NB4 (cell line): ENCODE measurements at regions not wholly inside any gene's neighbourhood (a gene's known extent, or its start where the extent isn't known, plus 50 kb on each side); places are given as distances from the start of the nearest gene placed in this dataset.

Source experiments
- MYC ChIP-seq: IDR thresholded peaks from 2 replicates; pipeline ENCODE4 v1.6.1; 2011; ENCODE audit warnings: low read depth, low read length
- POLR2A ChIP-seq: IDR thresholded peaks from 2 replicates; pipeline ENCODE4 v1.6.1; 2011; ENCODE audit warnings: mild to moderate bottlenecking; ENCODE audit not compliant: insufficient read length; ENCODE audit errors: extremely low read depth
- TF ChIP-seq, protein P1 (sequence below): IDR thresholded peaks from one replicate; pipeline ENCODE4 v1.5.1; 2012; ENCODE audit warnings: low read depth, low read length
- TF ChIP-seq, protein P2 (sequence below): IDR thresholded peaks from 2 replicates; pipeline ENCODE4 v1.6.1; 2011; ENCODE audit warnings: low read depth, low read length

DNA sequence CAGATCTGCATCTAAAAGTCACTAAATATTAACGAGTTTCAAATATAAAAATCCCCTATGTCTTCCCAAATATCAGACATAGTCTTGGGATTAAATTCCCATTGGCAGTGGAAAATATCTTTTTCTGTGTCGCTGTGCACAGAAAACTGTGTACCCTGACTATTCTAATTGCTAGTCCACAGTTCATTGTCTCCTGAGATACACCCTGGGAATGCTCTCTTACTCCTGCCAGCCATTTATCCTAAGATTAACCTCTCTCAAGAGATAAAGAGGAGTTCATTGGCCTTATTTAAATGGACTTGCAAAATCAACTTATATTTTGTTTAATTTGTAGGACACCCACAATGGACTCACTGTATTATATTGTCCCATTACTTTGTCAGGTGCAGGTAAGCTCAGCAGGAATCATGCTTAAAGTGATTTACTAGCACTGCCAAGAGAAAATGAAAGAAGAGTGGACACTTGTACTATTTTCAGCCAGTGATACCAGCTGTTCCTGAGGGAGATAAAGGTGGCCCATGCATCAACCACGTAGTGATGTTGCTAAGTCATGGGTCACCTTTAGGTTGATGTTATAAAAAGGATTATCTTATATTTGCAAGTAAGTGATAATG, 553.8 kb downstream of the PIK3C3 start:
- TF ChIP-seq, protein P1, sequence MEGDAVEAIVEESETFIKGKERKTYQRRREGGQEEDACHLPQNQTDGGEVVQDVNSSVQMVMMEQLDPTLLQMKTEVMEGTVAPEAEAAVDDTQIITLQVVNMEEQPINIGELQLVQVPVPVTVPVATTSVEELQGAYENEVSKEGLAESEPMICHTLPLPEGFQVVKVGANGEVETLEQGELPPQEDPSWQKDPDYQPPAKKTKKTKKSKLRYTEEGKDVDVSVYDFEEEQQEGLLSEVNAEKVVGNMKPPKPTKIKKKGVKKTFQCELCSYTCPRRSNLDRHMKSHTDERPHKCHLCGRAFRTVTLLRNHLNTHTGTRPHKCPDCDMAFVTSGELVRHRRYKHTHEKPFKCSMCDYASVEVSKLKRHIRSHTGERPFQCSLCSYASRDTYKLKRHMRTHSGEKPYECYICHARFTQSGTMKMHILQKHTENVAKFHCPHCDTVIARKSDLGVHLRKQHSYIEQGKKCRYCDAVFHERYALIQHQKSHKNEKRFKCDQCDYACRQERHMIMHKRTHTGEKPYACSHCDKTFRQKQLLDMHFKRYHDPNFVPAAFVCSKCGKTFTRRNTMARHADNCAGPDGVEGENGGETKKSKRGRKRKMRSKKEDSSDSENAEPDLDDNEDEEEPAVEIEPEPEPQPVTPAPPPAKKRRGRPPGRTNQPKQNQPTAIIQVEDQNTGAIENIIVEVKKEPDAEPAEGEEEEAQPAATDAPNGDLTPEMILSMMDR, result no peak
- TF ChIP-seq POLR2A (no peak), MYC (no peak)
- TF ChIP-seq, protein P2, sequence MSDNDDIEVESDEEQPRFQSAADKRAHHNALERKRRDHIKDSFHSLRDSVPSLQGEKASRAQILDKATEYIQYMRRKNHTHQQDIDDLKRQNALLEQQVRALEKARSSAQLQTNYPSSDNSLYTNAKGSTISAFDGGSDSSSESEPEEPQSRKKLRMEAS, result no peak
